Progenitor cell of endocrine pancreas (in vitro differentiated cells): ENCODE measurements at regions not wholly inside any gene's neighbourhood (a gene's known extent, or its start where the extent isn't known, plus 50 kb on each side); places are given as distances from the start of the nearest gene placed in this dataset.

Source experiments
- DNase-seq: peaks from one replicate; pipeline ENCODE4 v3.0.0; 2021; ENCODE audit warnings: low spot score; ENCODE audit not compliant: unreplicated experiment
- H3K27ac Mint-ChIP-seq: 2 replicates; pipeline ENCODE4 v1.8.0; 2021; ENCODE audit warnings: mild to moderate bottlenecking, moderate library complexity, mixed read lengths
- H3K27me3 Mint-ChIP-seq: 2 replicates; pipeline ENCODE4 v1.8.0; 2021; ENCODE audit warnings: mixed read lengths
- H3K36me3 Mint-ChIP-seq: 2 replicates; pipeline ENCODE4 v1.8.0; 2022; ENCODE audit warnings: mixed read lengths; ENCODE audit not compliant: insufficient read depth
- H3K4me1 Mint-ChIP-seq: 2 replicates; pipeline ENCODE4 v1.8.0; 2021; ENCODE audit warnings: low read depth, mixed read lengths
- H3K4me3 Mint-ChIP-seq: 2 replicates; pipeline ENCODE4 v1.8.0; 2021; ENCODE audit warnings: low read depth, mild to moderate bottlenecking, moderate library complexity, mixed read lengths
- H3K9me3 Mint-ChIP-seq: 2 replicates; pipeline ENCODE4 v1.8.0; 2021; ENCODE audit warnings: low read depth, mixed read lengths
- CTCF ChIP-seq: fragments of 200-600 bp; sonication (generic); IDR thresholded peaks from one replicate; pipeline ENCODE4 v1.5.0; 2021; ENCODE audit warnings: antibody characterized with exemption, mild to moderate bottlenecking; ENCODE audit not compliant: unreplicated experiment

GRCh38 chr7:68938151-68938550 lies 660.1 kb upstream of the AUTS2 start:
- no peak overlapping the region for H3K27ac Mint-ChIP-seq
- H3K9me3 Mint-ChIP-seq = peaks cover 10% of the 10 kb centered on the region
- no peaks in the 10 kb centered on the region for H3K4me1 Mint-ChIP-seq
- no peak overlapping the region for H3K4me3 Mint-ChIP-seq
- TF ChIP-seq CTCF = no peak
- peaks cover 1% of the 10 kb centered on the region for H3K27me3 Mint-ChIP-seq
- no peak for DNase-seq
- peaks cover 2% of the 10 kb centered on the region for H3K36me3 Mint-ChIP-seq

- DNase-seq = no peak
- no peak for TF ChIP-seq CTCF
- Mint-ChIP-seq H3K27me3 (no peaks in the 10 kb centered on the region), H3K4me1 (no peaks in the 10 kb centered on the region), H3K36me3 (peaks cover 2% of the 10 kb centered on the region), H3K27ac (no peak overlapping the region), H3K9me3 (peaks cover 9% of the 10 kb centered on the region), H3K4me3 (no peak overlapping the region)
These were observed 654.5 kb upstream of the AUTS2 start for GRCh38 chr7:68943786-68944185.

GRCh38 chr7:68955656-68956055 lies 642.6 kb upstream of the AUTS2 start:
- peaks cover 2% of the 10 kb centered on the region for H3K27me3 Mint-ChIP-seq
- peaks cover 7% of the 10 kb centered on the region for H3K9me3 Mint-ChIP-seq
- no peaks in the 10 kb centered on the region for H3K4me1 Mint-ChIP-seq
- no peak for DNase-seq
- no peaks in the 10 kb centered on the region for H3K36me3 Mint-ChIP-seq
- no peak overlapping the region for H3K4me3 Mint-ChIP-seq
- no peak for TF ChIP-seq CTCF
- no peak overlapping the region for H3K27ac Mint-ChIP-seq

GRCh38 chr7:68958571-68958970 lies 639.7 kb upstream of the AUTS2 start:
- H3K36me3 Mint-ChIP-seq = no peaks in the 10 kb centered on the region
- H3K4me3 Mint-ChIP-seq = no peak overlapping the region
- DNase-seq = no peak
- no peak for TF ChIP-seq CTCF
- H3K27ac Mint-ChIP-seq = no peak overlapping the region
- H3K9me3 Mint-ChIP-seq = peaks cover 7% of the 10 kb centered on the region
- peaks cover 2% of the 10 kb centered on the region for H3K27me3 Mint-ChIP-seq
- H3K4me1 Mint-ChIP-seq = no peaks in the 10 kb centered on the region

- H3K4me1 Mint-ChIP-seq = no peaks in the 10 kb centered on the region
- DNase-seq = no peak
- H3K4me3 Mint-ChIP-seq = no peak overlapping the region
- TF ChIP-seq CTCF = no peak
- H3K9me3 Mint-ChIP-seq = peaks cover 4% of the 10 kb centered on the region
- H3K27ac Mint-ChIP-seq = no peak overlapping the region
- H3K27me3 Mint-ChIP-seq = peaks cover 2% of the 10 kb centered on the region
- H3K36me3 Mint-ChIP-seq = no peaks in the 10 kb centered on the region
These were observed 634.7 kb upstream of the AUTS2 start for GRCh38 chr7:68963552-68963951.
